ENCODE measurements at regions not wholly inside any gene's neighbourhood (a gene's known extent, or its start where the extent isn't known, plus 50 kb on each side); places are given as distances from the start of the nearest gene placed in this dataset.

DNA sequence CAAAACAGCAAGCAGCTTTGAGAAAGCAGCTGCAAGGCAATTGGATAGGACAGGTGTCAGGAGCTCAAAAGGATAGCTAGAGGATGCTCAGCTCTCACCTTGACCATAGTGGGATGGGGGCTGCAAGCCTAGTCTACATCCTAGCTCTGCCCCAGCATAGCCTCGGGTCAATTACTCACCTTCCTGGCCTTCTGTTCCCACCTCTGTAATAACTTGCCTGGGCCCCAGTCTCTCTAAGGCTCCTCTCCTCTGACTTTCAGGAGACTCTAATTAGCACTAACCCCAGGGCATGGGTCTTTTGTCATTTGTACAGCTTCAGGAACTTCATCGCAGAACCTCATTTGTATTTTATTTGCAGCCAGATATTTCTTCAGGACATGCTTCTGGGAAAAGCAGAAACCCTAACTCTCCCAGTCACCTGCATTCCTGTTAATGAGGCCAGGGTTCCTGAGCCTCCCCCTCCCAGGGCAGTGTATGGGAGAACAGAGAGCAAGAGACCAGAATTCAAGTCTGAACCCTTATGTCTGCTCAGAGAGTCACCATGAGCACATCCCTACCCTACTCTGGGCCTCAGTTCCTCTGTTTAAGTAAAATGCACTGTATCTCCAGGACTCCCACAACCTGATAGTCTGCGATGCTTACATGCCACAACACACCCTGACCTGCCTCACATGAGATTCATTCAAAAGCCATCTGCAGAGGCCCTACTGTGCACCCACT is 108.1 kb downstream of the MATN1 start:
- Histone ChIP-seq H3K4me2 (ENCODE audit: low read depth, low read length, poor library complexity, severe bottlenecking) (no peak overlapping the region), H3K9me2 (replicated peaks; ENCODE audit: low read depth, low read length) (no peaks in the 10 kb centered on the region), H3K4me1 (ENCODE audit: insufficient read depth, low read length, poor library complexity, severe bottlenecking) (no peaks in the 10 kb centered on the region), H3F3A (ENCODE audit: low read depth) (no peaks in the 10 kb centered on the region), H3K79me2 (ENCODE audit: insufficient read depth, low read length) (no peaks in the 10 kb centered on the region), H3K27me3 (ENCODE audit: insufficient read depth, low read length, poor library complexity, severe bottlenecking) (no peaks in the 10 kb centered on the region), H3K4me3 (ENCODE audit: low read length, poor library complexity, severe bottlenecking) (no peak overlapping the region), H4K20me1 (ENCODE audit: insufficient read depth, low read length, poor library complexity, severe bottlenecking) (no peaks in the 10 kb centered on the region), H3K9ac (ENCODE audit: low read depth, low read length, poor library complexity, severe bottlenecking) (no peak overlapping the region), H3K9me3 (ENCODE audit: insufficient read depth, low read depth, low read length) (no peaks in the 10 kb centered on the region; the same call in 1 of the 2 replicates), H2AFZ (ENCODE audit: low read length) (no peak overlapping the region), H3K36me3 (ENCODE audit: insufficient read depth, low read length) (no peaks in the 10 kb centered on the region)
- TF ChIP-seq, protein P1, sequence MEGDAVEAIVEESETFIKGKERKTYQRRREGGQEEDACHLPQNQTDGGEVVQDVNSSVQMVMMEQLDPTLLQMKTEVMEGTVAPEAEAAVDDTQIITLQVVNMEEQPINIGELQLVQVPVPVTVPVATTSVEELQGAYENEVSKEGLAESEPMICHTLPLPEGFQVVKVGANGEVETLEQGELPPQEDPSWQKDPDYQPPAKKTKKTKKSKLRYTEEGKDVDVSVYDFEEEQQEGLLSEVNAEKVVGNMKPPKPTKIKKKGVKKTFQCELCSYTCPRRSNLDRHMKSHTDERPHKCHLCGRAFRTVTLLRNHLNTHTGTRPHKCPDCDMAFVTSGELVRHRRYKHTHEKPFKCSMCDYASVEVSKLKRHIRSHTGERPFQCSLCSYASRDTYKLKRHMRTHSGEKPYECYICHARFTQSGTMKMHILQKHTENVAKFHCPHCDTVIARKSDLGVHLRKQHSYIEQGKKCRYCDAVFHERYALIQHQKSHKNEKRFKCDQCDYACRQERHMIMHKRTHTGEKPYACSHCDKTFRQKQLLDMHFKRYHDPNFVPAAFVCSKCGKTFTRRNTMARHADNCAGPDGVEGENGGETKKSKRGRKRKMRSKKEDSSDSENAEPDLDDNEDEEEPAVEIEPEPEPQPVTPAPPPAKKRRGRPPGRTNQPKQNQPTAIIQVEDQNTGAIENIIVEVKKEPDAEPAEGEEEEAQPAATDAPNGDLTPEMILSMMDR (conservative IDR thresholded peaks at IDR 0.05; ENCODE audit: low read length) = no peak
- no peak for TF ChIP-seq EZH2phosphoT487 (IDR thresholded peaks at IDR 0.05; ENCODE audit: borderline replicate concordance)

DNA sequence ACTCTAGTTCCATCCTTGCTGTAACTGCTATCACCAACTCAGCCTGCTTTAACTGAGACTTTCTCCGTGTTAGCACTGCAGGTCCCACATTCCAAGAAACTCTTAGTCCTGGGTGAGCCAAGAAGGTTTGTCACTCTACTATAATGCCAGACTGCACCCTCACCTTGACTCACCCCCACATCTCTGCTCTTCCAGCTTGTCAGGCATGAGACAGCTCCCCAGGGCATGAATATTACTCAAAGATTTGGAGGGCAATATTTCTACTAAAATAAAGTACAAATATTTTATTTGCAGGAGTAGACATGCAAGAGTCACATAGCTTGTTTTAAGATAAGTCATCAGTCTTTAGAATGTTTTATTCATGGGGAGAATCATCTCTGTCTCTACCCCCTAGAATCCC is 110.2 kb downstream of the MATN1 start:
- Histone ChIP-seq H3K9ac (ENCODE audit: low read depth, low read length, poor library complexity, severe bottlenecking) (no peak overlapping the region), H3K4me3 (ENCODE audit: low read length, poor library complexity, severe bottlenecking) (no peak overlapping the region), H4K20me1 (ENCODE audit: insufficient read depth, low read length, poor library complexity, severe bottlenecking) (no peaks in the 10 kb centered on the region), H3K9me2 (replicated peaks; ENCODE audit: low read depth, low read length) (no peaks in the 10 kb centered on the region), H3K4me1 (ENCODE audit: insufficient read depth, low read length, poor library complexity, severe bottlenecking) (no peaks in the 10 kb centered on the region), H3K4me2 (ENCODE audit: low read depth, low read length, poor library complexity, severe bottlenecking) (no peak overlapping the region), H3K27me3 (ENCODE audit: insufficient read depth, low read length, poor library complexity, severe bottlenecking) (no peaks in the 10 kb centered on the region), H3F3A (ENCODE audit: low read depth) (no peaks in the 10 kb centered on the region), H3K36me3 (ENCODE audit: insufficient read depth, low read length) (no peaks in the 10 kb centered on the region), H2AFZ (ENCODE audit: low read length) (no peak overlapping the region), H3K79me2 (ENCODE audit: insufficient read depth, low read length) (no peaks in the 10 kb centered on the region), H3K9me3 (ENCODE audit: insufficient read depth, low read depth, low read length) (no peaks in the 10 kb centered on the region)
- TF ChIP-seq EZH2phosphoT487 (IDR thresholded peaks at IDR 0.05; ENCODE audit: borderline replicate concordance) = no peak
- TF ChIP-seq, protein P1 (conservative IDR thresholded peaks at IDR 0.05; ENCODE audit: low read length) = no peak

DNA sequence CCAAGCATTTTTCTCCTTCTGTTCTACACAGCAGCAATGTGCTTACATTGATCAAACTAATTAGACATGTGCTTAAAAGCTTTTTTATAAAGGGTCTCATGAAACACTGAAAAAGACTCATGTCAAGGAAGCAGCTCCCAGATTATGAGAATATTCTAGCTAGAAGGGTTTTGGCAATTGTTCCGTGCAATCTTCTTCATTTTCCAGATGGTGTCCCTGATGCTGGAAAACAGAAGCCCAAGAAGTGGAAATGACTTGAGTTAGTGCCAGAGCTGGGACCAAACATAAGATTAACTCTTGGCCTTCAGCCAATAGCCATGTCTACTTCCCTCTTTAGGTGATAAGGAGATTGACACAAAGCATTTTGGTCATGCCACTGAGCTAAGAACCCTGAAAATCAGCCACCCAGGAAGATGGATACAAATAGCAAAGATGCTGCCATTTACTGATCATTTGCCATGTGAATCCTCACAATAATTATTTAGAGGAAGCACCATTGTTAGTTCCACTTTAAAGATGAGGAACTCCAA is 110.8 kb downstream of the MATN1 start:
- Histone ChIP-seq H4K20me1 (ENCODE audit: insufficient read depth, low read length, poor library complexity, severe bottlenecking) (no peaks in the 10 kb centered on the region), H3K9me2 (replicated peaks; ENCODE audit: low read depth, low read length) (no peaks in the 10 kb centered on the region), H2AFZ (ENCODE audit: low read length) (no peak overlapping the region), H3K4me3 (ENCODE audit: low read length, poor library complexity, severe bottlenecking) (no peak overlapping the region), H3K9ac (ENCODE audit: low read depth, low read length, poor library complexity, severe bottlenecking) (no peak overlapping the region), H3K4me2 (ENCODE audit: low read depth, low read length, poor library complexity, severe bottlenecking) (no peak overlapping the region), H3K36me3 (ENCODE audit: insufficient read depth, low read length) (no peaks in the 10 kb centered on the region), H3K79me2 (ENCODE audit: insufficient read depth, low read length) (no peaks in the 10 kb centered on the region), H3K9me3 (ENCODE audit: insufficient read depth, low read depth, low read length) (no peaks in the 10 kb centered on the region), H3K4me1 (ENCODE audit: insufficient read depth, low read length, poor library complexity, severe bottlenecking) (no peaks in the 10 kb centered on the region), H3K27me3 (ENCODE audit: insufficient read depth, low read length, poor library complexity, severe bottlenecking) (no peaks in the 10 kb centered on the region), H3F3A (ENCODE audit: low read depth) (no peaks in the 10 kb centered on the region)
- no peak for TF ChIP-seq EZH2phosphoT487 (IDR thresholded peaks at IDR 0.05; ENCODE audit: borderline replicate concordance)
- TF ChIP-seq, protein P1 (conservative IDR thresholded peaks at IDR 0.05; ENCODE audit: low read length) = no peak
